ENCODE measurements at regions not wholly inside any gene's neighbourhood (a gene's known extent, or its start where the extent isn't known, plus 50 kb on each side); places are given as distances from the start of the nearest gene placed in this dataset.
A peak's percentile ranks its signal among the peaks of the same experiment; 100 is the strongest.
"Not testable (repeated sequence)": the region's sequence is repeated elsewhere in the genome, so short reads cannot be mapped to it uniquely, and the experiment has no call there.

GRCh38 chr14:105979446-105979845 is 453.1 kb downstream of the TMEM121 start:
- DNase-seq, result no peak
- Histone ChIP-seq H3K9me3 (ENCODE audit: control insufficient read depth, low read length) (no peaks in the 10 kb centered on the region), H3K36me3 (ENCODE audit: control insufficient read depth, insufficient read depth, low read length) (no peaks in the 10 kb centered on the region), H3K4me1 (ENCODE audit: control insufficient read depth, insufficient read depth, low read length, poor library complexity, severe bottlenecking) (peaks cover 13% of the 10 kb centered on the region), H3K27me3 (replicated peaks; ENCODE audit: control insufficient read depth, insufficient read depth, low read length, poor library complexity, severe bottlenecking) (no peaks in the 10 kb centered on the region), H3K4me3 (ENCODE audit: insufficient read depth, low read depth, low read length, poor library complexity, severe bottlenecking) (no peak overlapping the region), H3K27ac (ENCODE audit: insufficient read depth, low read length, poor library complexity, severe bottlenecking) (no peak overlapping the region)

GRCh38 chr14:105980224-105980623 is 453.8 kb downstream of the TMEM121 start:
- H3K27me3 ChIP-seq (replicated peaks; ENCODE audit: control insufficient read depth, insufficient read depth, low read length, poor library complexity, severe bottlenecking), result no peaks in the 10 kb centered on the region
- no peak overlapping the region for H3K4me3 ChIP-seq (ENCODE audit: insufficient read depth, low read depth, low read length, poor library complexity, severe bottlenecking)
- peaks cover 13% of the 10 kb centered on the region for H3K4me1 ChIP-seq (ENCODE audit: control insufficient read depth, insufficient read depth, low read length, poor library complexity, severe bottlenecking)
- no peak overlapping the region for H3K27ac ChIP-seq (ENCODE audit: insufficient read depth, low read length, poor library complexity, severe bottlenecking)
- H3K9me3 ChIP-seq (ENCODE audit: control insufficient read depth, low read length), result no peaks in the 10 kb centered on the region
- H3K36me3 ChIP-seq (ENCODE audit: control insufficient read depth, insufficient read depth, low read length), result no peaks in the 10 kb centered on the region
- no peak for DNase-seq

GRCh38 chr14:105981517-105982302 is 455.3 kb downstream of the TMEM121 start:
- not testable (repeated sequence) for H3K36me3 ChIP-seq (ENCODE audit: control insufficient read depth, insufficient read depth, low read length); H3K27ac ChIP-seq (ENCODE audit: insufficient read depth, low read length, poor library complexity, severe bottlenecking); H3K27me3 ChIP-seq (replicated peaks; ENCODE audit: control insufficient read depth, insufficient read depth, low read length, poor library complexity, severe bottlenecking); H3K9me3 ChIP-seq (ENCODE audit: control insufficient read depth, low read length); H3K4me3 ChIP-seq (ENCODE audit: insufficient read depth, low read depth, low read length, poor library complexity, severe bottlenecking)
- DNase-seq, result peak; percentile 29 to 52 (median 31)
- H3K4me1 ChIP-seq (ENCODE audit: control insufficient read depth, insufficient read depth, low read length, poor library complexity, severe bottlenecking), result peaks cover 16% of the 10 kb centered on the region

- no peak for DNase-seq
- no peaks in the 10 kb centered on the region for H3K27me3 ChIP-seq (replicated peaks; ENCODE audit: control insufficient read depth, insufficient read depth, low read length, poor library complexity, severe bottlenecking)
- no peaks in the 10 kb centered on the region for H3K36me3 ChIP-seq (ENCODE audit: control insufficient read depth, insufficient read depth, low read length)
- H3K27ac ChIP-seq (ENCODE audit: insufficient read depth, low read length, poor library complexity, severe bottlenecking), result no peak overlapping the region
- no peaks in the 10 kb centered on the region for H3K9me3 ChIP-seq (ENCODE audit: control insufficient read depth, low read length)
- peaks cover 25% of the 10 kb centered on the region for H3K4me1 ChIP-seq (ENCODE audit: control insufficient read depth, insufficient read depth, low read length, poor library complexity, severe bottlenecking)
- no peak overlapping the region for H3K4me3 ChIP-seq (ENCODE audit: insufficient read depth, low read depth, low read length, poor library complexity, severe bottlenecking)
Observed at GRCh38 chr14:105982664-105983063, 456.3 kb downstream of the TMEM121 start.

- DNase-seq, result no peak
Observed at GRCh38 chr14:105986894-105987284, 460.5 kb downstream of the TMEM121 start.

GRCh38 chr14:105987563-105987962 is 461.2 kb downstream of the TMEM121 start:
- Histone ChIP-seq H3K36me3 (ENCODE audit: control insufficient read depth, insufficient read depth, low read length) (no peaks in the 10 kb centered on the region), H3K9me3 (ENCODE audit: control insufficient read depth, low read length) (no peaks in the 10 kb centered on the region), H3K27ac (ENCODE audit: insufficient read depth, low read length, poor library complexity, severe bottlenecking) (no peak overlapping the region), H3K4me3 (ENCODE audit: insufficient read depth, low read depth, low read length, poor library complexity, severe bottlenecking) (no peak overlapping the region), H3K4me1 (ENCODE audit: control insufficient read depth, insufficient read depth, low read length, poor library complexity, severe bottlenecking) (peaks cover 15% of the 10 kb centered on the region), H3K27me3 (replicated peaks; ENCODE audit: control insufficient read depth, insufficient read depth, low read length, poor library complexity, severe bottlenecking) (no peaks in the 10 kb centered on the region)
- no peak for DNase-seq

More at GRCh38 chr14:105986894-105987284, 460.5 kb downstream of the TMEM121 start:
- no peaks in the 10 kb centered on the region for H3K36me3 ChIP-seq (ENCODE audit: control insufficient read depth, insufficient read depth, low read length)
- peaks cover 19% of the 10 kb centered on the region for H3K4me1 ChIP-seq (ENCODE audit: control insufficient read depth, insufficient read depth, low read length, poor library complexity, severe bottlenecking)
- H3K9me3 ChIP-seq (ENCODE audit: control insufficient read depth, low read length), result no peaks in the 10 kb centered on the region
- H3K4me3 ChIP-seq (ENCODE audit: insufficient read depth, low read depth, low read length, poor library complexity, severe bottlenecking), result no peak overlapping the region
- H3K27ac ChIP-seq (ENCODE audit: insufficient read depth, low read length, poor library complexity, severe bottlenecking), result peak overlapping the region; percentile 18
- H3K27me3 ChIP-seq (replicated peaks; ENCODE audit: control insufficient read depth, insufficient read depth, low read length, poor library complexity, severe bottlenecking), result no peaks in the 10 kb centered on the region

- DNase-seq, result no peak
- no peaks in the 10 kb centered on the region for H3K36me3 ChIP-seq (ENCODE audit: control insufficient read depth, insufficient read depth, low read length)
- peaks cover 15% of the 10 kb centered on the region for H3K4me1 ChIP-seq (ENCODE audit: control insufficient read depth, insufficient read depth, low read length, poor library complexity, severe bottlenecking)
Observed at GRCh38 chr14:105989566-105990302, 463.4 kb downstream of the TMEM121 start.

GRCh38 chr14:105991677-105992076 is 465.3 kb downstream of the TMEM121 start:
- H3K4me3 ChIP-seq (ENCODE audit: insufficient read depth, low read depth, low read length, poor library complexity, severe bottlenecking); DNase-seq; H3K27me3 ChIP-seq (replicated peaks; ENCODE audit: control insufficient read depth, insufficient read depth, low read length, poor library complexity, severe bottlenecking); H3K27ac ChIP-seq (ENCODE audit: insufficient read depth, low read length, poor library complexity, severe bottlenecking); H3K9me3 ChIP-seq (ENCODE audit: control insufficient read depth, low read length); H3K36me3 ChIP-seq (ENCODE audit: control insufficient read depth, insufficient read depth, low read length): not testable (repeated sequence)
- H3K4me1 ChIP-seq (ENCODE audit: control insufficient read depth, insufficient read depth, low read length, poor library complexity, severe bottlenecking), result peaks cover 12% of the 10 kb centered on the region

More at GRCh38 chr14:105989566-105990302, 463.4 kb downstream of the TMEM121 start:
- H3K27ac ChIP-seq (ENCODE audit: insufficient read depth, low read length, poor library complexity, severe bottlenecking), result no peak overlapping the region
- no peaks in the 10 kb centered on the region for H3K27me3 ChIP-seq (replicated peaks; ENCODE audit: control insufficient read depth, insufficient read depth, low read length, poor library complexity, severe bottlenecking)
- no peaks in the 10 kb centered on the region for H3K9me3 ChIP-seq (ENCODE audit: control insufficient read depth, low read length)
- no peak overlapping the region for H3K4me3 ChIP-seq (ENCODE audit: insufficient read depth, low read depth, low read length, poor library complexity, severe bottlenecking)

- DNase-seq, result no peak
- Histone ChIP-seq H3K27me3 (replicated peaks; ENCODE audit: control insufficient read depth, insufficient read depth, low read length, poor library complexity, severe bottlenecking) (no peaks in the 10 kb centered on the region), H3K4me1 (ENCODE audit: control insufficient read depth, insufficient read depth, low read length, poor library complexity, severe bottlenecking) (peaks cover 3% of the 10 kb centered on the region), H3K27ac (ENCODE audit: insufficient read depth, low read length, poor library complexity, severe bottlenecking) (no peak overlapping the region), H3K36me3 (ENCODE audit: control insufficient read depth, insufficient read depth, low read length) (no peaks in the 10 kb centered on the region), H3K9me3 (ENCODE audit: control insufficient read depth, low read length) (no peaks in the 10 kb centered on the region), H3K4me3 (ENCODE audit: insufficient read depth, low read depth, low read length, poor library complexity, severe bottlenecking) (no peak overlapping the region)
Observed at GRCh38 chr14:105993814-105994213, 467.4 kb downstream of the TMEM121 start.

GRCh38 chr14:105995011-105995710 is 468.8 kb downstream of the TMEM121 start:
- not testable (repeated sequence) for H3K9me3 ChIP-seq (ENCODE audit: control insufficient read depth, low read length); H3K4me3 ChIP-seq (ENCODE audit: insufficient read depth, low read depth, low read length, poor library complexity, severe bottlenecking); H3K27ac ChIP-seq (ENCODE audit: insufficient read depth, low read length, poor library complexity, severe bottlenecking); H3K27me3 ChIP-seq (replicated peaks; ENCODE audit: control insufficient read depth, insufficient read depth, low read length, poor library complexity, severe bottlenecking); H3K4me1 ChIP-seq (ENCODE audit: control insufficient read depth, insufficient read depth, low read length, poor library complexity, severe bottlenecking); DNase-seq; H3K36me3 ChIP-seq (ENCODE audit: control insufficient read depth, insufficient read depth, low read length)

Measured in effector memory CD4-positive, alpha-beta T cell (primary cell).